ENCODE measurements at regions not wholly inside any gene's neighbourhood (a gene's known extent, or its start where the extent isn't known, plus 50 kb on each side); places are given as distances from the start of the nearest gene placed in this dataset.

DNA sequence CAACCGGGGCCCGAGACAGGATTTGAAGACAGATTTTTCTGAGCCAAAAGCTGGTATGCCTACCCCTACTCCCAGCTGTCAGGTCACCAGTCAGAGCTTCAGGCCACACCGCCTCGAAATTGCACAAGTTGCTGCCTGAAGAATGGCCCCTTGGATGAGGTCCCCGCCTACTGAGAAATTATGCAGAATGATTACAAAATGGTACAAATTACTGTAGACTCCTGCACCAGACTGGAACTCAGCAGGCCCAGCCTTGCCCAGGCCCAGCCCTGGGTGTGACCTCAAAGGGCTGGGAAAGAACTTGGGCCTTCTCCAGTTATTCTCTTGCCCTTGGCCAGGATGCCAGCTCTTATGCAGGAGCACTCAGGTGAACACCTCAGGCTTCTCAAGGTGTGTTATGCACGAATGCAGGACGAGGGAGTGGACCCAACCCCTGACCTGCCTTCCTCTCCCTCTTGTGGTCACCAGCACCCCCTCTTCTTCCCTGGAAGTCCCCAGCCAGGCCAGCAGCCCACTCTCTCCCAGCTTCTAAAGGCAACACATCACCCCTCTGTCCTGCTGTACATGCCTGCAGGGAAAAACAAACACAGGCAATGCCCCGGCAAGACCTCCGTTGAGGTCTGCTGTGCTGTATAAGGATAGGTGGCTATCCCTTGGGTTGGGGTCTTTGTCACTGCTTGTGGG lies 88.7 kb upstream of the NAA20 start:
- TF ChIP-seq, protein P1, sequence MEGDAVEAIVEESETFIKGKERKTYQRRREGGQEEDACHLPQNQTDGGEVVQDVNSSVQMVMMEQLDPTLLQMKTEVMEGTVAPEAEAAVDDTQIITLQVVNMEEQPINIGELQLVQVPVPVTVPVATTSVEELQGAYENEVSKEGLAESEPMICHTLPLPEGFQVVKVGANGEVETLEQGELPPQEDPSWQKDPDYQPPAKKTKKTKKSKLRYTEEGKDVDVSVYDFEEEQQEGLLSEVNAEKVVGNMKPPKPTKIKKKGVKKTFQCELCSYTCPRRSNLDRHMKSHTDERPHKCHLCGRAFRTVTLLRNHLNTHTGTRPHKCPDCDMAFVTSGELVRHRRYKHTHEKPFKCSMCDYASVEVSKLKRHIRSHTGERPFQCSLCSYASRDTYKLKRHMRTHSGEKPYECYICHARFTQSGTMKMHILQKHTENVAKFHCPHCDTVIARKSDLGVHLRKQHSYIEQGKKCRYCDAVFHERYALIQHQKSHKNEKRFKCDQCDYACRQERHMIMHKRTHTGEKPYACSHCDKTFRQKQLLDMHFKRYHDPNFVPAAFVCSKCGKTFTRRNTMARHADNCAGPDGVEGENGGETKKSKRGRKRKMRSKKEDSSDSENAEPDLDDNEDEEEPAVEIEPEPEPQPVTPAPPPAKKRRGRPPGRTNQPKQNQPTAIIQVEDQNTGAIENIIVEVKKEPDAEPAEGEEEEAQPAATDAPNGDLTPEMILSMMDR (IDR thresholded peaks at IDR 0.05): no peak
- no peak for TF ChIP-seq POLR2A (IDR thresholded peaks at IDR 0.05)
